HFF-Myc (cell line): ENCODE measurements at regions not wholly inside any gene's neighbourhood (a gene's known extent, or its start where the extent isn't known, plus 50 kb on each side); places are given as distances from the start of the nearest gene placed in this dataset.

Experiments used
- DNase-seq: peaks from one replicate; pipeline ENCODE4 v3.0.0-alpha.2; 2011; ENCODE audit warnings: low read depth; ENCODE audit errors: extremely low read depth
- H3K4me3 ChIP-seq: replicated peaks from 2 replicates; pipeline ENCODE4 v1.5.1; 2011; ENCODE audit warnings: low read depth, mild to moderate bottlenecking, control low read depth, low read length
- TF ChIP-seq, protein P1 (sequence below): IDR thresholded peaks from 2 replicates; pipeline ENCODE4 v1.5.1; 2012; ENCODE audit warnings: mild to moderate bottlenecking, low read depth, low read length, control low read depth; ENCODE audit errors: missing control alignments

DNA sequence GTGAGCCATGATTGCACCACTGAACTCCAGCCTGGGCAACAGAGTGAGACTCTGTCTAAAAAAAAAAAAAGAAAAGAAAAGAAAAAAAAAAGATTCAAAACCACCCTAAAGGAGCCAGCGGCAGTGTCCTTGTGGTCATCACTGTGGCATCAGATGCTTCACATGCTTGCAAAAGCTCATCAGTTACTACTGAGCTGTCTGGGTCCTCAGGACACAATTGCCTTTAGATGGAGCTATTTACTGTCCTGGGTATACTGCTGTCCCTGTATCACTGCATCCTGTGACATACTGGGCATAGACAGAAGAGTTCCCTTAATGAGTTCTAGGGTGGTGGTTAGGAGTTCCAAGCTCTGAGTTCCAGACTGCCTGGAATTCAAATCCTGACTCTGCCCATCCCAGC, 85.8 kb downstream of the LINGO1 start:
- no peak overlapping the region for H3K4me3 ChIP-seq
- TF ChIP-seq, protein P1, sequence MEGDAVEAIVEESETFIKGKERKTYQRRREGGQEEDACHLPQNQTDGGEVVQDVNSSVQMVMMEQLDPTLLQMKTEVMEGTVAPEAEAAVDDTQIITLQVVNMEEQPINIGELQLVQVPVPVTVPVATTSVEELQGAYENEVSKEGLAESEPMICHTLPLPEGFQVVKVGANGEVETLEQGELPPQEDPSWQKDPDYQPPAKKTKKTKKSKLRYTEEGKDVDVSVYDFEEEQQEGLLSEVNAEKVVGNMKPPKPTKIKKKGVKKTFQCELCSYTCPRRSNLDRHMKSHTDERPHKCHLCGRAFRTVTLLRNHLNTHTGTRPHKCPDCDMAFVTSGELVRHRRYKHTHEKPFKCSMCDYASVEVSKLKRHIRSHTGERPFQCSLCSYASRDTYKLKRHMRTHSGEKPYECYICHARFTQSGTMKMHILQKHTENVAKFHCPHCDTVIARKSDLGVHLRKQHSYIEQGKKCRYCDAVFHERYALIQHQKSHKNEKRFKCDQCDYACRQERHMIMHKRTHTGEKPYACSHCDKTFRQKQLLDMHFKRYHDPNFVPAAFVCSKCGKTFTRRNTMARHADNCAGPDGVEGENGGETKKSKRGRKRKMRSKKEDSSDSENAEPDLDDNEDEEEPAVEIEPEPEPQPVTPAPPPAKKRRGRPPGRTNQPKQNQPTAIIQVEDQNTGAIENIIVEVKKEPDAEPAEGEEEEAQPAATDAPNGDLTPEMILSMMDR = no peak
- DNase-seq = no peak

- peak; percentile 64 for DNase-seq
- no peak overlapping the region for H3K4me3 ChIP-seq
- TF ChIP-seq, protein P1 = no peak
These were observed 86.6 kb downstream of the LINGO1 start for GRCh38 chr15:77546050-77546501.

GRCh38 chr15:77545058-77545457, 87.7 kb downstream of the LINGO1 start:
- TF ChIP-seq, protein P1 = no peak
- no peak overlapping the region for H3K4me3 ChIP-seq
- DNase-seq = no peak

DNA sequence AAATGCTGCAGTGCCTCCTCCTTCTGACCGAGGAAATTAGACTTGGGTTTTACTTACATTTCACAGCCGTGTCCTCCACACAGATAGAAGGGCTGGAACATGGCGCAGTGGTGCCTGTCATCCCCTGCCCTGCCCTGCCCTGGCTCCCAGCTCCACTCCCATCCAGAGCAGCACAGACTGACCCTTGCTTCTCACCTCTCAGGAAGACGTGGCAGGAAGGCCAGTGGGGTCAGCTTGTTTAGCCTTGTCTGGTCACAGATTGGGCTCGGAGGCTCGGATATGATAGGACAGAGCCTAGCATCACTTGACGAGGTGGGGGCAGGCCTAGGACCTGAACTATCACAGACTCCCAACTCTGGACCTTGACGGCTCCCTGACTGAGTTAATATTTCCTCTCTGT, 88.5 kb downstream of the LINGO1 start:
- no peak overlapping the region for H3K4me3 ChIP-seq
- no peak for DNase-seq
- TF ChIP-seq, protein P1 = no peak

DNA sequence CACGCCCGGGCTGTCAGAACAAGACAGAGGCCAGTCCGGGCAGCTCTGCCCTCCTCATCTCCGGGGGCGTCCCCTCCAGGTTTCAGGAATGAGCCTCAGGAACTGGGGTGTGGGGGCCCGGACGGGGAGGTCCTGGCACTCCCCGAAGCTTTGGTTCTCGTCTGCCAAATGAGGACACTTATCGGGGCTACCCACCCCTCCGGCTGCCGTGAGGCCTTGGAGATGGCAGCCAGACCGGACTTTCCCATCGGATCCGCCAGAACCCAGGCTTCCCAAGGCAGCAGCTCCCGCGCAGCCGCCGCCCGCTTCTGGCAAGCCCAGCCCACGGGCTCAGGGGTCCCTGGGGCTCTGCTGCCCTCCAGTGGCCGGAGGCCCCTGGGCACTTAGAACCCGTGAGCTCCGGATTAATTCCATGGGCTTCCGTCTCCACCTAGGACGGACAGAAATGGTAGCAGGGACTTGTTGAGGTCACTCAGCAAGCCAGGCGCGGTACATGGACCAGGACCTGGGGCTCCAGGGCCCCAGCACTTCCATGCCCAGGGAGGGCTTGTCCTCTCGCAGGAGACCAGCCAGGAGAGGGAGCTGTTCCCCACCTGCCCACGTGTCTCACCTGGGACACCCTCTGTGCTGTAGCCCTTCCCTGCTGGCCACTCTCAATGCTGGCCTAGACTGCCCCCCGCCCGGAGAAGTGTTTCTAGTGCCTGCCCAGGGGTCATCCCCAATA, 89.4 kb downstream of the LINGO1 start:
- DNase-seq = peak; percentile 36
- peak overlapping the region; percentile 44 for H3K4me3 ChIP-seq
- TF ChIP-seq, protein P1 = peak; percentile 98

GRCh38 chr15:77542491-77543001, 90.2 kb downstream of the LINGO1 start:
- peak overlapping the region; percentile 44 for H3K4me3 ChIP-seq
- TF ChIP-seq, protein P1 = no peak
- DNase-seq = no peak
